GM12878 (cell line): ENCODE measurements at regions not wholly inside any gene's neighbourhood (a gene's known extent, or its start where the extent isn't known, plus 50 kb on each side); places are given as distances from the start of the nearest gene placed in this dataset.

Experiments
- ATAC-seq: fragments of 200-7000 bp; cut with Tn5 transposase; 3 replicates; pipeline ENCODE4 v1.9.1; 2020; ENCODE audit warnings: mild to moderate bottlenecking, moderate library complexity
- BruUV-seq: library from RNA; stranded (reverse); fragments of 400-500 nt; replicated peaks from 2 replicates; lab custom pipeline; 2021; lab: Mats Ljungman, UMichigan
- CTCF ChIA-PET: fragments of 300-600 bp; sonication (Branson Sonifier 250); formaldehyde crosslinking; extraction: SDS; loops from one replicate; lab custom pipeline; 2021; ENCODE audit warnings: inconsistent platforms; lab: Yijun Ruan, JAX
- POLR2A ChIA-PET: fragments of 350-600 bp; formaldehyde crosslinking; extraction: SDS; loops from one replicate; lab custom pipeline; 2021; ENCODE audit warnings: inconsistent platforms; lab: Charles Lee
- RAD21 ChIA-PET: fragments of 300-600 bp; sonication (Branson Sonifier 250); formaldehyde crosslinking; loops from one replicate; lab custom pipeline; 2023; ENCODE audit warnings: antibody characterized with exemption; ENCODE audit not compliant: unreplicated experiment; lab: Charles Lee
- SMC1A ChIA-PET: fragments of 300-600 bp; sonication (Branson Sonifier 250); formaldehyde crosslinking; loops from one replicate; lab custom pipeline; 2023; ENCODE audit not compliant: unreplicated experiment, uncharacterized antibody; lab: Charles Lee
- DNase-seq: peaks from one replicate; pipeline ENCODE4 v3.0.0-alpha.2; 2011; ENCODE audit warnings: low read depth, low spot score
- FAIRE-seq: peaks from 3 replicates; lab custom pipeline; 2011; peaks lifted over from hg19 to GRCh38; lab: Jason Lieb, UNC
- H2AFZ ChIP-seq: 2 replicates; pipeline ENCODE4 v1.6.0; 2011; ENCODE audit warnings: low read depth, low read length, control low read depth; ENCODE audit not compliant: control insufficient read depth
- H3K27ac ChIP-seq: 2 replicates; pipeline ENCODE4 v1.5.1; 2011; ENCODE audit warnings: control low read depth; ENCODE audit not compliant: control insufficient read depth, insufficient read depth
- H3K27me3 ChIP-seq, 2 experiments: replicated peaks in 1 of 2; 2 replicates each; pipeline versions ENCODE4 v1.6.0 to v1.6.1; 2011; ENCODE audit warnings: low read length in 1 of 2; ENCODE audit not compliant: control insufficient read depth in 2 of 2, insufficient read depth in 2 of 2
- H3K36me3 ChIP-seq, 2 experiments: 2 replicates each; pipeline ENCODE4 v1.5.1; 2011; ENCODE audit warnings: low read length in 1 of 2; ENCODE audit not compliant: control insufficient read depth in 2 of 2, insufficient read depth in 2 of 2
- H3K4me1 ChIP-seq: 2 replicates; pipeline ENCODE4 v1.6.1; 2011; ENCODE audit warnings: mild to moderate bottlenecking, low read length, moderate library complexity, mixed read lengths; ENCODE audit not compliant: control insufficient read depth, insufficient read depth
- H3K4me2 ChIP-seq: 2 replicates; pipeline ENCODE4 v1.6.0; 2011; ENCODE audit warnings: control low read depth; ENCODE audit not compliant: control insufficient read depth, insufficient read depth
- H3K4me3 ChIP-seq: fragments of 200-600 bp; sonication (generic); 2 replicates; pipeline ENCODE4 v1.5.1; 2016
- H3K79me2 ChIP-seq: 2 replicates; pipeline ENCODE4 v1.6.0; 2011; ENCODE audit warnings: low read length; ENCODE audit not compliant: control insufficient read depth, insufficient read depth
- H3K9ac ChIP-seq: 2 replicates; pipeline ENCODE4 v1.8.0; 2011; ENCODE audit warnings: low read length, control low read depth, mixed read lengths; ENCODE audit not compliant: control insufficient read depth, insufficient read depth
- H3K9me3 ChIP-seq: replicated peaks from 3 replicates; pipeline ENCODE4 v1.5.1; 2011; ENCODE audit warnings: mild to moderate bottlenecking, low read length; ENCODE audit not compliant: control insufficient read depth, insufficient read depth
- H4K20me1 ChIP-seq: 2 replicates; pipeline ENCODE4 v1.6.0; 2011; ENCODE audit not compliant: control insufficient read depth, insufficient read depth
- BMI1 ChIP-seq: fragments of 450-650 bp; IDR thresholded peaks from 2 replicates; pipeline ENCODE4 v1.6.1; 2016; ENCODE audit warnings: mild to moderate bottlenecking, moderate library complexity, borderline replicate concordance
- CBX5 ChIP-seq: sonication (generic); IDR thresholded peaks from 2 replicates; pipeline ENCODE4 v1.6.1; 2016; ENCODE audit warnings: low read depth, moderate library complexity, mild to moderate bottlenecking, inconsistent platforms
- ESRRA ChIP-seq: IDR thresholded peaks from 2 replicates; pipeline ENCODE4 v1.6.1; 2012; ENCODE audit warnings: mild to moderate bottlenecking, low read length, improper control_type of control experiment
- FOXK2 ChIP-seq: fragments of 450-650 bp; IDR thresholded peaks from 2 replicates; pipeline ENCODE4 v1.6.1; 2017; ENCODE audit warnings: mild to moderate bottlenecking, moderate library complexity
- FOXM1 ChIP-seq: IDR thresholded peaks from 2 replicates; pipeline ENCODE4 v1.6.1; 2012; ENCODE audit warnings: low read depth, mild to moderate bottlenecking, inconsistent platforms, low read length, moderate library complexity
- JUND ChIP-seq: IDR thresholded peaks from 2 replicates; pipeline ENCODE4 v1.6.1; 2012; ENCODE audit warnings: low read depth, mild to moderate bottlenecking, low read length, improper control_type of control experiment, moderate library complexity
- MAX ChIP-seq: IDR thresholded peaks from 2 replicates; pipeline ENCODE4 v1.6.1; 2012; ENCODE audit warnings: low read depth, low read length, improper control_type of control experiment
- MEF2A ChIP-seq: IDR thresholded peaks from 2 replicates; pipeline ENCODE4 v1.6.1; 2011; ENCODE audit warnings: low read depth, mild to moderate bottlenecking, low read length, moderate library complexity; ENCODE audit not compliant: insufficient read depth
- MLLT1 ChIP-seq: fragments of 450-650 bp; IDR thresholded peaks from 2 replicates; pipeline ENCODE4 v1.6.1; 2016; ENCODE audit warnings: mild to moderate bottlenecking
- PML ChIP-seq: IDR thresholded peaks from 2 replicates; pipeline ENCODE4 v1.6.1; 2012; ENCODE audit warnings: low read length, inconsistent platforms
- POLR2AphosphoS5 ChIP-seq: IDR thresholded peaks from 2 replicates; pipeline ENCODE4 v1.6.1; 2011; ENCODE audit warnings: mild to moderate bottlenecking, low read length, inconsistent platforms
- RB1 ChIP-seq: fragments of 450-650 bp; formaldehyde crosslinking; IDR thresholded peaks from 2 replicates; pipeline ENCODE4 v1.6.1; 2017; ENCODE audit warnings: mild to moderate bottlenecking, borderline replicate concordance
- RCOR1 ChIP-seq: conservative IDR thresholded peaks from 2 replicates; pipeline ENCODE4 v1.6.1; 2012; ENCODE audit warnings: low read depth, low read length, improper control_type of control experiment
- RELB ChIP-seq: fragments of 450-650 bp; IDR thresholded peaks from 2 replicates; pipeline ENCODE4 v1.6.1; 2017; ENCODE audit warnings: low read depth, mild to moderate bottlenecking, moderate library complexity
- SKIL ChIP-seq: fragments of 450-650 bp; IDR thresholded peaks from 2 replicates; pipeline ENCODE4 v1.6.1; 2017; ENCODE audit warnings: mild to moderate bottlenecking, low read depth, inconsistent platforms; ENCODE audit not compliant: poor library complexity, severe bottlenecking
- SMARCA5 ChIP-seq: fragments of 450-650 bp; IDR thresholded peaks from 2 replicates; pipeline ENCODE4 v1.6.1; 2017; ENCODE audit warnings: mild to moderate bottlenecking
- SUPT20H ChIP-seq: IDR thresholded peaks from 2 replicates; pipeline ENCODE4 v1.6.1; 2011; ENCODE audit warnings: low read depth, mild to moderate bottlenecking, low read length, moderate library complexity, borderline replicate concordance; ENCODE audit not compliant: control insufficient read depth
- TARDBP ChIP-seq: IDR thresholded peaks from 2 replicates; pipeline ENCODE4 v1.6.1; 2016; ENCODE audit warnings: borderline replicate concordance
- ZSCAN29 ChIP-seq: fragments of 450-650 bp; IDR thresholded peaks from 2 replicates; pipeline ENCODE4 v1.6.1; 2017; ENCODE audit warnings: mild to moderate bottlenecking, moderate library complexity
- WGBS: methylation state at CpG from one replicate; pipeline ENCODE4 v1.1.6; 2016; ENCODE audit warnings: low lambda C conversion rate; ENCODE audit not compliant: insufficient replicate concordance, insufficient coverage; ENCODE audit errors: missing lambda C conversion rate; 5-methylcytosine and 5-hydroxymethylcytosine counted together
- in situ Hi-C: fragments of 300-500 bp; cut with MboI; formaldehyde crosslinking; loops from 9 replicates; pipeline ENCODE4 v1.14.3; 2018; ENCODE audit warnings: mixed read lengths
- intact Hi-C: fragments of 100-400 bp; cut with micrococcal nuclease; formaldehyde crosslinking; loops from one replicate; pipeline ENCODE4 v1.14.2; 2022; ENCODE audit not compliant: unreplicated experiment

GRCh38 chr3:14273901-14274611 lies 95.4 kb downstream of the LSM3 start:
- BruUV-seq: no TSS peak
- RAD21 ChIA-PET: no interaction called here
- H3K27ac ChIP-seq: no peak overlapping the region
- intact Hi-C loops: no loop called here
- no peak overlapping the region for H3K4me3 ChIP-seq
- TF ChIP-seq BMI1 (no peak), CBX5 (no peak), FOXM1 (no peak), POLR2AphosphoS5 (no peak), SUPT20H (no peak), RELB (no peak), ESRRA (no peak), SMARCA5 (no peak), FOXK2 (no peak), TARDBP (no peak), MLLT1 (no peak), MAX (no peak), ZSCAN29 (no peak), RCOR1 (no peak), RB1 (no peak), SKIL (no peak), PML (no peak), JUND (no peak), MEF2A (no peak)
- TF ChIP-seq, all 136 proteins: peak for 0
- in situ Hi-C loops: no loop called here
- H4K20me1 ChIP-seq: no peaks in the 10 kb centered on the region
- no peaks in the 10 kb centered on the region for H3K79me2 ChIP-seq
- POLR2A ChIA-PET: no interaction called here
- H2AFZ ChIP-seq: no peak overlapping the region
- ATAC-seq: no peak
- H3K4me1 ChIP-seq: no peaks in the 10 kb centered on the region
- no peaks in the 10 kb centered on the region for H3K27me3 ChIP-seq
- SMC1A ChIA-PET: interaction anchor here (1.1 kb wide), 1 partner anchor 193 kb away, joined by 4 read pairs; no protein-coding TSS in a partner anchor
- H3K9me3 ChIP-seq: no peaks in the 10 kb centered on the region
- no peak for FAIRE-seq
- no peak overlapping the region for H3K4me2 ChIP-seq
- CTCF ChIA-PET: no interaction called here
- H3K9ac ChIP-seq: no peak overlapping the region
- no peaks in the 10 kb centered on the region for H3K36me3 ChIP-seq
- DNase-seq: no peak
- WGBS: 25% methylated on average over 9 of the region's 9 CpGs
